Mammary epithelial cell (primary cell): ENCODE measurements at regions not wholly inside any gene's neighbourhood (a gene's known extent, or its start where the extent isn't known, plus 50 kb on each side); places are given as distances from the start of the nearest gene placed in this dataset.

Experiments
- CTCF ChIP-seq, 2 donors: IDR thresholded peaks in 1 of 2; conservative IDR thresholded peaks in 1 of 2; 2 replicates each; pipeline ENCODE4 v1.5.1; 2011 to 2012; ENCODE audit warnings: inconsistent platforms in 2 of 2, low read length in 2 of 2, mild to moderate bottlenecking in 2 of 2, control low read depth in 1 of 2, low read depth in 1 of 2; ENCODE audit not compliant: insufficient read depth in 1 of 2; ENCODE audit errors: extremely low read depth in 1 of 2
- EZH2 ChIP-seq: IDR thresholded peaks from 2 replicates; pipeline ENCODE4 v1.6.1; 2012; ENCODE audit warnings: low read length, inconsistent platforms, borderline replicate concordance

- TF ChIP-seq CTCF (conservative IDR thresholded peaks at IDR 0.05 in 1 of 2, IDR thresholded peaks at IDR 0.05 in 1 of 2; ENCODE audit: extremely low read depth in 1 of 2, insufficient read depth in 1 of 2, low read depth in 1 of 2, low read length in 2 of 2) (no peak), EZH2 (no peak)
These were observed 181.7 kb downstream of the SLC39A8 start for GRCh38 chr4:102163404-102164140.
